H1 (cell line): ENCODE measurements at regions not wholly inside any gene's neighbourhood (a gene's known extent, or its start where the extent isn't known, plus 50 kb on each side); places are given as distances from the start of the nearest gene placed in this dataset.

Source experiments
- CTBP2 ChIP-seq: IDR thresholded peaks from 2 replicates; pipeline ENCODE4 v1.7.0; 2011; ENCODE audit warnings: borderline replicate concordance, mild to moderate bottlenecking, moderate library complexity, mixed read lengths, low read length; ENCODE audit not compliant: insufficient read depth, insufficient read length
- TF ChIP-seq, protein P1 (sequence below): fragments of 300-600 bp; sonication (generic); IDR thresholded peaks from 2 replicates; pipeline ENCODE4 v1.7.1; 2012; ENCODE audit warnings: low read length, moderate library complexity, mild to moderate bottlenecking, inconsistent platforms; ENCODE audit not compliant: insufficient replicate concordance

DNA sequence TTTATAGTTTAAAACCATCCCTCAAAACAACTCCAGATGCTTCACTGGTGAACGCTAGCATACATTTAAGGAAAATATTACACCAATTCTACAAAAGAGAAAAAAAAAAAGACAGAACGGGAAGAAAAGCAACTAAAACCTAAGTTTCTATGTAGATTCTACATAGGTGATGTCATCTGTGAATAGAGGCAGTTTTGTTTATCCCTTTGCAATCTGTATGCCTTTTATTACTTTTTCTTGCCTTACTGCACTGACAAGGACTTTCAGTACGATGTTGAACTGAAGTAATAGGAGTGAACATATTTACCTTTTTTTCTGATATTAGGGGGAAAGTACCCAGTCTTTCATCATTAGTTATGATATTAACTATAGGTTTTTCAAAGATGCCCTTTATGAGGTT, 101.7 kb upstream of the HAO2 start (continued):
- TF ChIP-seq, protein P1, sequence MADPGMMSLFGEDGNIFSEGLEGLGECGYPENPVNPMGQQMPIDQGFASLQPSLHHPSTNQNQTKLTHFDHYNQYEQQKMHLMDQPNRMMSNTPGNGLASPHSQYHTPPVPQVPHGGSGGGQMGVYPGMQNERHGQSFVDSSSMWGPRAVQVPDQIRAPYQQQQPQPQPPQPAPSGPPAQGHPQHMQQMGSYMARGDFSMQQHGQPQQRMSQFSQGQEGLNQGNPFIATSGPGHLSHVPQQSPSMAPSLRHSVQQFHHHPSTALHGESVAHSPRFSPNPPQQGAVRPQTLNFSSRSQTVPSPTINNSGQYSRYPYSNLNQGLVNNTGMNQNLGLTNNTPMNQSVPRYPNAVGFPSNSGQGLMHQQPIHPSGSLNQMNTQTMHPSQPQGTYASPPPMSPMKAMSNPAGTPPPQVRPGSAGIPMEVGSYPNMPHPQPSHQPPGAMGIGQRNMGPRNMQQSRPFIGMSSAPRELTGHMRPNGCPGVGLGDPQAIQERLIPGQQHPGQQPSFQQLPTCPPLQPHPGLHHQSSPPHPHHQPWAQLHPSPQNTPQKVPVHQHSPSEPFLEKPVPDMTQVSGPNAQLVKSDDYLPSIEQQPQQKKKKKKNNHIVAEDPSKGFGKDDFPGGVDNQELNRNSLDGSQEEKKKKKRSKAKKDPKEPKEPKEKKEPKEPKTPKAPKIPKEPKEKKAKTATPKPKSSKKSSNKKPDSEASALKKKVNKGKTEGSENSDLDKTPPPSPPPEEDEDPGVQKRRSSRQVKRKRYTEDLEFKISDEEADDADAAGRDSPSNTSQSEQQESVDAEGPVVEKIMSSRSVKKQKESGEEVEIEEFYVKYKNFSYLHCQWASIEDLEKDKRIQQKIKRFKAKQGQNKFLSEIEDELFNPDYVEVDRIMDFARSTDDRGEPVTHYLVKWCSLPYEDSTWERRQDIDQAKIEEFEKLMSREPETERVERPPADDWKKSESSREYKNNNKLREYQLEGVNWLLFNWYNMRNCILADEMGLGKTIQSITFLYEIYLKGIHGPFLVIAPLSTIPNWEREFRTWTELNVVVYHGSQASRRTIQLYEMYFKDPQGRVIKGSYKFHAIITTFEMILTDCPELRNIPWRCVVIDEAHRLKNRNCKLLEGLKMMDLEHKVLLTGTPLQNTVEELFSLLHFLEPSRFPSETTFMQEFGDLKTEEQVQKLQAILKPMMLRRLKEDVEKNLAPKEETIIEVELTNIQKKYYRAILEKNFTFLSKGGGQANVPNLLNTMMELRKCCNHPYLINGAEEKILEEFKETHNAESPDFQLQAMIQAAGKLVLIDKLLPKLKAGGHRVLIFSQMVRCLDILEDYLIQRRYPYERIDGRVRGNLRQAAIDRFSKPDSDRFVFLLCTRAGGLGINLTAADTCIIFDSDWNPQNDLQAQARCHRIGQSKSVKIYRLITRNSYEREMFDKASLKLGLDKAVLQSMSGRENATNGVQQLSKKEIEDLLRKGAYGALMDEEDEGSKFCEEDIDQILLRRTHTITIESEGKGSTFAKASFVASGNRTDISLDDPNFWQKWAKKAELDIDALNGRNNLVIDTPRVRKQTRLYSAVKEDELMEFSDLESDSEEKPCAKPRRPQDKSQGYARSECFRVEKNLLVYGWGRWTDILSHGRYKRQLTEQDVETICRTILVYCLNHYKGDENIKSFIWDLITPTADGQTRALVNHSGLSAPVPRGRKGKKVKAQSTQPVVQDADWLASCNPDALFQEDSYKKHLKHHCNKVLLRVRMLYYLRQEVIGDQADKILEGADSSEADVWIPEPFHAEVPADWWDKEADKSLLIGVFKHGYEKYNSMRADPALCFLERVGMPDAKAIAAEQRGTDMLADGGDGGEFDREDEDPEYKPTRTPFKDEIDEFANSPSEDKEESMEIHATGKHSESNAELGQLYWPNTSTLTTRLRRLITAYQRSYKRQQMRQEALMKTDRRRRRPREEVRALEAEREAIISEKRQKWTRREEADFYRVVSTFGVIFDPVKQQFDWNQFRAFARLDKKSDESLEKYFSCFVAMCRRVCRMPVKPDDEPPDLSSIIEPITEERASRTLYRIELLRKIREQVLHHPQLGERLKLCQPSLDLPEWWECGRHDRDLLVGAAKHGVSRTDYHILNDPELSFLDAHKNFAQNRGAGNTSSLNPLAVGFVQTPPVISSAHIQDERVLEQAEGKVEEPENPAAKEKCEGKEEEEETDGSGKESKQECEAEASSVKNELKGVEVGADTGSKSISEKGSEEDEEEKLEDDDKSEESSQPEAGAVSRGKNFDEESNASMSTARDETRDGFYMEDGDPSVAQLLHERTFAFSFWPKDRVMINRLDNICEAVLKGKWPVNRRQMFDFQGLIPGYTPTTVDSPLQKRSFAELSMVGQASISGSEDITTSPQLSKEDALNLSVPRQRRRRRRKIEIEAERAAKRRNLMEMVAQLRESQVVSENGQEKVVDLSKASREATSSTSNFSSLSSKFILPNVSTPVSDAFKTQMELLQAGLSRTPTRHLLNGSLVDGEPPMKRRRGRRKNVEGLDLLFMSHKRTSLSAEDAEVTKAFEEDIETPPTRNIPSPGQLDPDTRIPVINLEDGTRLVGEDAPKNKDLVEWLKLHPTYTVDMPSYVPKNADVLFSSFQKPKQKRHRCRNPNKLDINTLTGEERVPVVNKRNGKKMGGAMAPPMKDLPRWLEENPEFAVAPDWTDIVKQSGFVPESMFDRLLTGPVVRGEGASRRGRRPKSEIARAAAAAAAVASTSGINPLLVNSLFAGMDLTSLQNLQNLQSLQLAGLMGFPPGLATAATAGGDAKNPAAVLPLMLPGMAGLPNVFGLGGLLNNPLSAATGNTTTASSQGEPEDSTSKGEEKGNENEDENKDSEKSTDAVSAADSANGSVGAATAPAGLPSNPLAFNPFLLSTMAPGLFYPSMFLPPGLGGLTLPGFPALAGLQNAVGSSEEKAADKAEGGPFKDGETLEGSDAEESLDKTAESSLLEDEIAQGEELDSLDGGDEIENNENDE, result no peak
- TF ChIP-seq CTBP2, result no peak
- TF ChIP-seq, all 59 proteins: peak for 0
